ENCODE measurements at regions not wholly inside any gene's neighbourhood (a gene's known extent, or its start where the extent isn't known, plus 50 kb on each side); places are given as distances from the start of the nearest gene placed in this dataset.

DNA sequence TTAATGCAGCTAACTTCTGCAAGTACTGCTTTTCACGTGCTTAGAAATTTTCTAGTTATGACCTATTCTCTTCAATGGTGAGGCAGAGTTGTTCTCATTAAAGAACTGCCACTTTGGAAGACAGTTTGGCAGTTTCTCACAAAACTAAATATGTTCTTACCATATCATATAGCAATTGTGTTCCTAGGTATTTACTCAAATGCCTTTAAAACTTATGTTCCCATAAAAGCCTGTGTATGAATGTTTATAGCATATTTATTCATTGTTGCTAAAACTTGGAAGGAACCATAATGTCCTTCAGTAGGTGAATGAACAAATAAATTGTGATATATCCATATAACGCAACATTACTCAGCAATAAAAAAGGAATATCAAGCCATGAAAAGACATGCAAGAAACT, 555.1 kb upstream of the POT1 start (continued):
- TF ChIP-seq TOX (CRISPR knock-in tag; IDR thresholded peaks at IDR 0.05; ENCODE audit: borderline replicate concordance) = no peak

- no peak for TF ChIP-seq RARB (CRISPR knock-in tag; IDR thresholded peaks at IDR 0.05)
- no peak for TF ChIP-seq ZFP3 (CRISPR knock-in tag; IDR thresholded peaks at IDR 0.05)
- TF ChIP-seq ZNF8 (CRISPR knock-in tag; IDR thresholded peaks at IDR 0.05) = no peak
- TF ChIP-seq BACH2 (CRISPR knock-in tag; IDR thresholded peaks at IDR 0.05; ENCODE audit: borderline replicate concordance) = no peak
- no peak for TF ChIP-seq ISL1 (CRISPR knock-in tag; IDR thresholded peaks at IDR 0.05)
- TF ChIP-seq PATZ1 (CRISPR knock-in tag; IDR thresholded peaks at IDR 0.05; ENCODE audit: borderline replicate concordance) = no peak
- no peak for TF ChIP-seq ARNTL (CRISPR knock-in tag; IDR thresholded peaks at IDR 0.05; ENCODE audit: borderline replicate concordance, low read depth)
- TF ChIP-seq, protein P1, sequence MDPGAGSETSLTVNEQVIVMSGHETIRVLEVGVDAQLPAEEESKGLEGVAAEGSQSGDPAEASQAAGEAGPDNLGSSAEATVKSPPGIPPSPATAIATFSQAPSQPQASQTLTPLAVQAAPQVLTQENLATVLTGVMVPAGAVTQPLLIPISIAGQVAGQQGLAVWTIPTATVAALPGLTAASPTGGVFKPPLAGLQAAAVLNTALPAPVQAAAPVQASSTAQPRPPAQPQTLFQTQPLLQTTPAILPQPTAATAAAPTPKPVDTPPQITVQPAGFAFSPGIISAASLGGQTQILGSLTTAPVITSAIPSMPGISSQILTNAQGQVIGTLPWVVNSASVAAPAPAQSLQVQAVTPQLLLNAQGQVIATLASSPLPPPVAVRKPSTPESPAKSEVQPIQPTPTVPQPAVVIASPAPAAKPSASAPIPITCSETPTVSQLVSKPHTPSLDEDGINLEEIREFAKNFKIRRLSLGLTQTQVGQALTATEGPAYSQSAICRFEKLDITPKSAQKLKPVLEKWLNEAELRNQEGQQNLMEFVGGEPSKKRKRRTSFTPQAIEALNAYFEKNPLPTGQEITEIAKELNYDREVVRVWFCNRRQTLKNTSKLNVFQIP (CRISPR knock-in tag; IDR thresholded peaks at IDR 0.05; ENCODE audit: borderline replicate concordance, low read depth) = no peak
- no peak for TF ChIP-seq ZNF565 (CRISPR knock-in tag; conservative IDR thresholded peaks at IDR 0.05; ENCODE audit: low read depth)
- ATAC-seq = no peak
Measured at GRCh38 chr7:125481323-125481722, 551.7 kb upstream of the POT1 start.

- no peak for ATAC-seq
- TF ChIP-seq TOX (CRISPR knock-in tag; IDR thresholded peaks at IDR 0.05; ENCODE audit: borderline replicate concordance) (no peak), ZNF8 (CRISPR knock-in tag; IDR thresholded peaks at IDR 0.05) (no peak), RARB (CRISPR knock-in tag; IDR thresholded peaks at IDR 0.05) (no peak), ZFP30 (CRISPR knock-in tag; IDR thresholded peaks at IDR 0.05) (no peak), ARNTL (CRISPR knock-in tag; IDR thresholded peaks at IDR 0.05; ENCODE audit: borderline replicate concordance, low read depth) (no peak), BACH2 (CRISPR knock-in tag; IDR thresholded peaks at IDR 0.05; ENCODE audit: borderline replicate concordance) (no peak), ISL1 (CRISPR knock-in tag; IDR thresholded peaks at IDR 0.05) (no peak), CSRNP3 (CRISPR knock-in tag; IDR thresholded peaks at IDR 0.05) (no peak)
Measured at GRCh38 chr7:125480762-125481161, 551.1 kb upstream of the POT1 start.

- no peak for ATAC-seq
- TF ChIP-seq OSR1 (CRISPR knock-in tag; IDR thresholded peaks at IDR 0.05) (no peak), ZFP30 (CRISPR knock-in tag; IDR thresholded peaks at IDR 0.05) (no peak), SNAI2 (CRISPR knock-in tag; IDR thresholded peaks at IDR 0.05) (no peak), RARB (CRISPR knock-in tag; IDR thresholded peaks at IDR 0.05) (no peak), ZFP3 (CRISPR knock-in tag; IDR thresholded peaks at IDR 0.05) (no peak), CSRNP3 (CRISPR knock-in tag; IDR thresholded peaks at IDR 0.05) (no peak), GLIS3 (CRISPR knock-in tag; IDR thresholded peaks at IDR 0.05) (no peak), BACH2 (CRISPR knock-in tag; IDR thresholded peaks at IDR 0.05; ENCODE audit: borderline replicate concordance) (no peak), ZNF8 (CRISPR knock-in tag; IDR thresholded peaks at IDR 0.05) (no peak), ZNF70 (CRISPR knock-in tag; IDR thresholded peaks at IDR 0.05) (no peak)
Measured at GRCh38 chr7:125468855-125469174, 539.2 kb upstream of the POT1 start.

DNA sequence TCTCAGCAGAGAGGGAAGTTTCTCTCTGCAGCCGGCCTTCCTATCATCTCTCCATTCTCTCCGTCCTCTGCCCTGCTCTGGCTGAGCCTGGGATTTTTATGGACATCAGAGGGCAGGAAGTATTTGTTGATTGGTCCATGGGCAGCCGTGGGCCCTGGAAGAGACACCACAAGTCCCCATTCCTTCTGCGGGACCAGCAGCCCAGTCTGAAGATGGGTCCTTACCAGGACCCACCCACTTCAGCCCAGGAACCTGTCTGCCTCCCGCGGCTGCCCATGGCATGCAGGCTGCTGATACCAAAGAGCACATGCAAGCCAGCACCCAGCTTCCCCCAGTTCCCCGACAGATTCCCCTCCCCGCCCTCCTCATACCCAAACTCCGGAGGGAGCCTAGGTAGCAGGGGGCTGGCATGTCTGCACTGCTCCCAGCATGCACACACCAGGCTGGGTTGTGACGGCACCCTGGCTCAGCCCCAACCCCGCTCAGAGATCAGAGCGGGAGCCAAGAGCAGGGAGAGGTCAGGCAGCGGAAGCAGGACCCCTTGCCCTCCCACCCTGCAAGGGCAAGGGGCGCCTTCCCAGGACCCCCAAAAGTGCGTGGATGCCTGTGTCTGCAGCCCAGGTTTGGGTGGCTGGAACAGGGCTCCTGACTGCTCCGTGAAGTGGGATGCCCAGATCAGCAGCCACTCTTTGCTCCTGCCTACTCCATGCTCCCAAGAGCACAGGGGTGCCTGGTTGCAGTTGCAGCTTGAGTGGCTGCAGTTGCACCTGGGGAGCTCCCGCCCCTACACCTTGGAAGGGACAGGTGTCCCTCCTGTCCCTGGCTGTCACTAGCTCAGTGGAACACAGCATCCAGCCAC, 538.6 kb upstream of the POT1 start:
- ATAC-seq = no peak
- no peak for TF ChIP-seq BACH2 (CRISPR knock-in tag; IDR thresholded peaks at IDR 0.05; ENCODE audit: borderline replicate concordance)
- no peak for TF ChIP-seq ZC3H10 (CRISPR knock-in tag; IDR thresholded peaks at IDR 0.05)
- TF ChIP-seq ZNF70 (CRISPR knock-in tag; IDR thresholded peaks at IDR 0.05) = no peak
- no peak for TF ChIP-seq ZNF8 (CRISPR knock-in tag; IDR thresholded peaks at IDR 0.05)
